ENCODE measurements at regions not wholly inside any gene's neighbourhood (a gene's known extent, or its start where the extent isn't known, plus 50 kb on each side); places are given as distances from the start of the nearest gene placed in this dataset.

DNA sequence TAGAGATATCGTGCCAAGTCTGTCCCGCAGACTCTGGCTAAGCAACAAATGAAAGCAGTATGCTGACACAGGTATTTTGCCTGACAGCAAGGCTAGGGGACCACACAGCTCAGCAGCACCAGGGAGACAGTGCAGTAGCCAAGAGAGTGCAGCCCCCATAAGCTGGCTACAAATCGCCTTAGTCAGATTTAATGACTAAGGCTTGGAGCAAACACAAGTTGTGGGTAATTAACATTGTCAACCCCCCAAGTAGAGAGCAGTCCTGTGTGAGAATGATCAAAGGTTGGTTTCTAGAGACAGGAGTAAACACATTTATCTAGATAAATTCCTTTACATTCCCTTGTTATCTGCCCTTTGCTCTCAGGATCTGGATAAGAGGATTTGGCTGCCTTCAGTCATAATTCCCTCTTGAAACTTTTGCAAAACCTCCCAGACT is 1434.5 kb upstream of the CDH6 start:
- no peak overlapping the region for H2BK12ac ChIP-seq (ENCODE audit: insufficient read length, low read depth, low read length)
- no peak overlapping the region for H2BK5ac ChIP-seq (ENCODE audit: insufficient read length, low read length)
- H2AK5ac ChIP-seq (ENCODE audit: insufficient read length, low read length): no peak overlapping the region
- no peak overlapping the region for H4K8ac ChIP-seq (replicated peaks; ENCODE audit: insufficient read length, low read depth, low read length)
- TF ChIP-seq, protein P1, sequence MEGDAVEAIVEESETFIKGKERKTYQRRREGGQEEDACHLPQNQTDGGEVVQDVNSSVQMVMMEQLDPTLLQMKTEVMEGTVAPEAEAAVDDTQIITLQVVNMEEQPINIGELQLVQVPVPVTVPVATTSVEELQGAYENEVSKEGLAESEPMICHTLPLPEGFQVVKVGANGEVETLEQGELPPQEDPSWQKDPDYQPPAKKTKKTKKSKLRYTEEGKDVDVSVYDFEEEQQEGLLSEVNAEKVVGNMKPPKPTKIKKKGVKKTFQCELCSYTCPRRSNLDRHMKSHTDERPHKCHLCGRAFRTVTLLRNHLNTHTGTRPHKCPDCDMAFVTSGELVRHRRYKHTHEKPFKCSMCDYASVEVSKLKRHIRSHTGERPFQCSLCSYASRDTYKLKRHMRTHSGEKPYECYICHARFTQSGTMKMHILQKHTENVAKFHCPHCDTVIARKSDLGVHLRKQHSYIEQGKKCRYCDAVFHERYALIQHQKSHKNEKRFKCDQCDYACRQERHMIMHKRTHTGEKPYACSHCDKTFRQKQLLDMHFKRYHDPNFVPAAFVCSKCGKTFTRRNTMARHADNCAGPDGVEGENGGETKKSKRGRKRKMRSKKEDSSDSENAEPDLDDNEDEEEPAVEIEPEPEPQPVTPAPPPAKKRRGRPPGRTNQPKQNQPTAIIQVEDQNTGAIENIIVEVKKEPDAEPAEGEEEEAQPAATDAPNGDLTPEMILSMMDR (conservative IDR thresholded peaks at IDR 0.05): no peak
- no peaks in the 10 kb centered on the region for H3K9me3 ChIP-seq (ENCODE audit: control insufficient read depth, low read depth, low read length)
- no peak overlapping the region for H3K18ac ChIP-seq (ENCODE audit: insufficient read length, low read depth, low read length)
- no peaks in the 10 kb centered on the region for H3K4me1 ChIP-seq (ENCODE audit: insufficient read depth, low read length)
- no peak overlapping the region for H3K23ac ChIP-seq (ENCODE audit: insufficient read length, low read depth, low read length)
- no peak for DNase-seq
- H3K79me2 ChIP-seq (ENCODE audit: insufficient read depth, low read length): no peaks in the 10 kb centered on the region
- no peak overlapping the region for H3K14ac ChIP-seq (ENCODE audit: insufficient read depth, low read length)
- H3K23me2 ChIP-seq (ENCODE audit: insufficient read length, low read depth, low read length, poor library complexity, severe bottlenecking): no peaks in the 10 kb centered on the region
- H3T11ph ChIP-seq (ENCODE audit: low read length): no peak overlapping the region
- H3K9ac ChIP-seq (ENCODE audit: extremely low read depth, insufficient read length, low read length): no peak overlapping the region
- no peak overlapping the region for H2AFZ ChIP-seq (ENCODE audit: low read length)
- H3K4ac ChIP-seq (ENCODE audit: low read depth, low read length): no peak overlapping the region
- H3K27ac Mint-ChIP-seq: no peak overlapping the region
- H4K5ac ChIP-seq (ENCODE audit: insufficient read length, low read depth, low read length): no peak overlapping the region
- H3K4me2 ChIP-seq (ENCODE audit: insufficient read depth, insufficient read length, low read length): no peak overlapping the region
- H3K4me3 Mint-ChIP-seq: no peak overlapping the region
- peaks cover 8 to 12% of the 10 kb centered on the region in 2 experiments; a peak in 3 of 5 replicates for H3K9me3 Mint-ChIP-seq
- H3K27me3 ChIP-seq (ENCODE audit: insufficient read depth, low read length): no peaks in the 10 kb centered on the region
- H4K20me1 ChIP-seq (ENCODE audit: control insufficient read depth, insufficient read depth, insufficient read length): no peaks in the 10 kb centered on the region
- no peaks in the 10 kb centered on the region for H3K4me1 Mint-ChIP-seq
- no peak overlapping the region for H3K56ac ChIP-seq (ENCODE audit: insufficient read length, low read depth, low read length)
- no CpG with 5 or more reads among the region's 3 CpGs for WGBS (ENCODE audit: extremely low coverage, insufficient read length, low lambda C conversion rate)
- no peak overlapping the region for H3K27ac ChIP-seq (ENCODE audit: insufficient read length, low read depth, low read length)
- H3K79me1 ChIP-seq (ENCODE audit: insufficient read depth, low read depth, low read length, poor library complexity, severe bottlenecking): no peaks in the 10 kb centered on the region
- H3K27me3 Mint-ChIP-seq (ENCODE audit: low read depth): no peaks in the 10 kb centered on the region
- H2BK120ac ChIP-seq (ENCODE audit: low read depth, low read length, poor library complexity, severe bottlenecking): no peak overlapping the region
- no peak overlapping the region for H4K91ac ChIP-seq (ENCODE audit: insufficient read length, low read depth, low read length)
- H3K36me3 Mint-ChIP-seq (ENCODE audit: insufficient read depth in 1 of 3, low read depth in 3 of 3): peaks cover 0 to 2% (median 0%) of the 10 kb centered on the region in 3 experiments; a peak in 1 of 7 replicates
- no peak overlapping the region for H2BK15ac ChIP-seq (ENCODE audit: low read depth, low read length)
- H2BK20ac ChIP-seq (ENCODE audit: low read depth, low read length, poor library complexity, severe bottlenecking): no peak overlapping the region

Data from H9 (cell line).